MV-4-11 (cell line): ENCODE measurements at regions not wholly inside any gene's neighbourhood (a gene's known extent, or its start where the extent isn't known, plus 50 kb on each side); places are given as distances from the start of the nearest gene placed in this dataset.
A peak's percentile ranks its signal among the peaks of the same experiment; 100 is the strongest.
"Not testable (repeated sequence)": the region's sequence is repeated elsewhere in the genome, so short reads cannot be mapped to it uniquely, and the experiment has no call there.

Source experiments
- DNase-seq: peaks from one replicate; lab custom pipeline; 2025; lab: John Stamatoyannopoulos, UW

DNA sequence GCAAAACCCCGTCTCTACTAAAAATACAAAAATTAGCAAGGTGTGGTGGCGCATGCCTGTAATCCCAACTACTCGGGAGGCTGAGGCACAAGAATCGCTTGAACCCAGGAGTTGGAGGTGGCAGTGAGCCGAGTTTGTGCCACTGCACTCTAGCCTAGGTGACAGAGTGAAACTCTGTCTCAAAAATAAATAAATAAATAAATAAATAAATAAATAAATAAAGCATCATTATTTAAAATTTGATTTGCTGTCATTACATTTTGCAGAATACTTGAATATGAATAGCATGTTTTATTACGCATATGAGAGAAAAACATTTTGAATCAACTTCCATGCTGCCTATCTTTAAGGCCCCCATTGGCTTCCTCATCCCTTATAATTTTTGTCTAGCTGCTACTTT lies 53.4 kb upstream of the MED14 start:
- DNase-seq: not testable (repeated sequence)

DNA sequence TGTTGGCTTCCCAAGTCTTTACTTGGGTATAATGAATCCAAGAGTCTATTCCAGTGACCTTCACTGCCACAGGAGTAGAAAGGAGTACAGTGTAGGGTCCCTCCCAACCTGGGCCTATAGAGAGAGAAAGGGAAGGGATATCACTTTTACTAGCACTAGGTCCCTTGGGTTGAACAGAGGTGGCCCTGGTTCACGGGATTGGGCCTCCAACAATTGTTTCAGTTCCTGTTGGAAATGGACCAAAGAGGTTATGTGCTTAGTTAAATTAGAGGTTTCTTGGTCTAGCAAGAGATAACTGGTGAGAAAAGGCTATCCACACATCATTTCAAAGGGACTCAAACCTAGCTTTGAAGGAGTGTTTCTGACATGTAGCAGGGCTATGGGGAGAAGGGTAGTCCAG lies 57.1 kb upstream of the MED14 start:
- peak; percentile 22 for DNase-seq

DNA sequence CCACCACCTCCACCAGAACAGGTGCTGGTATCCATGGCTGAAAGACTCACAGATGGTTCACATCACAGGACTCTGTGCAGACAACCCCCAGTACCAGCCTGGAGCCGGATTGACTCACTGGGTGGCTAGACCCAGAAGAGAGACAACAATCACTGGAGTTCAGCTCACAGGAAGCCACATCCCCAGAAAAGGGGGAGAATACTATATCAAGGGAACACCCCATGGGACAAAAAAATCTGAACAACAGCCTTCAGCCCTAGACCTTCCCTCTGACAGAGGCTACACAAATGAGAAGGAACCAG lies 59.4 kb upstream of the MED14 start:
- not testable (repeated sequence) for DNase-seq

DNA sequence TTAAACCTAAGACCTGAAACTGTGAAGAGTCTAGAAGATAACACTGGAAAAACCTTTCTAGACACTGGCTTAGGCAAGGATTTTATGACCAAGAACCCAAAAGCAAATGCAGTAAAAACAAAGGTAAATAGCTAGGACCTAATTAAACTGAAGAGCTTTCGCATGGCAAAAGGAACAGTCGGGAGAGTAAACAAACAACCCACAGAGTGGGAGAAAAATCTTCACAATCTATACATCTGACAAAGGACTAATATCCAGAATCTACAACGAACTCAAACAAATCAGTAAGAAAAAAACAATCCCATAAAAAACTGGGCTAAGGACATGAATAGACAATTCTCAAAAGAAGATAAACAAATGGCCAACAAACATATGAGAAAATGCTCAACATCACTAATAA lies 64.4 kb upstream of the MED14 start:
- DNase-seq: not testable (repeated sequence)

- no peak for DNase-seq
These were observed 70.1 kb upstream of the MED14 start for GRCh38 chrX:40805404-40805803.

DNA sequence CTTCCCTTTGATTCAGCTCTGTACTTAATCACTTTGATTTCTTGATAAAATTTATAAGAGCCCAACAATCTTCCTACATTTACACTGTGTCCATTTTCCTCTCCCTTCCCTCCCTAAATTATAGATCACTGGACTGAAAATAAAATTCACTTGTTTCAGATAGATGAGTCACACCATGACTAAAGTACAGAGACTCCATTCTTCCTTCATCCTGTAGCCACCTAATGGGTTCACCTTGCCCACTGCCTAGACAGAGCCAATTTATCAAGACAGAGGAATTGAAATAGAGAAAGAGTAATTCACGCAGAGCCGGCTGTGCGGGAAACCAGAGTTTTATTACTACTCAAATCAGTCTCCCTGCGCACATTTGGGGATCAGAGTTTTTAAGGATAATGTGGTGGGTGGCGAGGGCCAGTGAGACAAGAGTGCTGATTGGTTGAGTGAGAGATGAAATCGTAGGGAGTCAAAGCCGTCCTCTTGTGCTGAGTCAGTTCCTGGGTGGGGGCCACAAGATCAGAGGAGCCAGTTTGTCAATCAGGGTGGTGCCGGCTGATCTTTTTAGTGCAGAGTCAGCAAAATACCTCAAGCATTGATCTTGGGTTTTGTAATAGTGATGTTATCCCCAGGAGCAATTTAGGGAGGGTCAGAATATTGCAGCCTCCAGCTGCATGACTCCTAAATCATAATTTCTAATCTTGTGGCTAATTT lies 71.3 kb upstream of the MED14 start:
- DNase-seq: no peak

GRCh38 chrX:40807384-40807783 lies 72.0 kb upstream of the MED14 start:
- no peak for DNase-seq

DNA sequence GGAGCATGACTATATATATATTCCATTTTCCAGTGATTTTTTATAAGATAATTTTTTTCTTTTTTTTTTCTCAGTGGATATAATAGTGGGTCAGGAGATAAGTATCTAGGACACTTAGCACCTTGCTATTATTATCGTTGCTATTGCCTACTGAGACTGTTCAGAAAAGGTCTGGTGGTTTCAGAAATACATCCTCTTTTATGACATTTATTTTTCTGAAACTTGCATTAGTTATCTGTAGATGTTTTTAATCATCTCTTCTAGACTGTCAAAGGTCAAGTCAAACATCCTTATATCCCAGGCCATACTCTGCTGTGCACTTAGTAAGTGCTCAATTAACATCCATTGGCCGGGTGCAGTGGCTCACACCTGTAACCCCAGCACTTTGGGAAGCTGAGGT lies 72.9 kb upstream of the MED14 start:
- no peak for DNase-seq

DNA sequence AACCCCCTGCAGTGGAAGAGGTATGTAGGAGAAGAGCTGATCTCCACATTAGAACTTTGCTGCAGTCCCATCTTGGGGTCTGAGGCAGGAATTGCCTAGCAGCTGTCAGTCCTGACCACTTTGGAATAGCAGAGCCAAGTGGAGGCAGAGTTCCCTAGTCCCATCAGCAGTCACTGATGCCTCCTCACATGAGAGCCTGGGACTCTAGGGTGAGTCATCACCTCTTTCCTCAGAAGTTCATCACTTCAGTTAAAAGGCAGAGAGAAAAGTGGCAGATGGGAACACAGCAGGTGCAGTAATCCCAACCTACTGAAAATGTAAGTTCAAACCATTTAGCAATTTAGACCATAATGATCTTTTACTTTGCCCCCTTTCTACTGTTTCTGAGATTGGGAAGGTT lies 73.9 kb upstream of the MED14 start:
- no peak for DNase-seq

- not testable (repeated sequence) for DNase-seq
These were observed 79.7 kb upstream of the MED14 start for GRCh38 chrX:40815045-40815444.

- DNase-seq: no peak
These were observed 81.6 kb upstream of the MED14 start for GRCh38 chrX:40816906-40817305.

GRCh38 chrX:40818236-40818635 lies 82.9 kb upstream of the MED14 start:
- DNase-seq: no peak

GRCh38 chrX:40821780-40822179 lies 86.4 kb upstream of the MED14 start:
- DNase-seq: no peak

DNA sequence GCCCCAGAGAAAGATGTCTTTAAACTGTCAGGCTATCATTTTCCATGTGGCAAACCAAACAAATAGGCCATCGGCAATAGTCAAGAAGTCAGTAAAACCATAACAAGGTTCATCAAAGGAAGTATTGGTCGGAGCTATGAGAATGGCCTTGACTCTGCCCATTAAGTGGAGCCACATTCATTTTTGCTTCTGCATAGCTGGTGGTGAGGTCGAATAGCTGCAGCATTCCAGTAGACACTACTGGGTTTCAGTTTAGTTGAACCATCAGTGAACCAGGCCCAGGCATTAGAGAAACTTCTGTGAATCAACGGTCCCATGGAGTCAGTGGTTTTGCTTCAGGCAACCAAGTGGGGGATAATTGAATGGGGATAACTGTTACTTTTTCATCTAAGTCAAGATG lies 92.0 kb upstream of the MED14 start:
- DNase-seq: no peak

DNA sequence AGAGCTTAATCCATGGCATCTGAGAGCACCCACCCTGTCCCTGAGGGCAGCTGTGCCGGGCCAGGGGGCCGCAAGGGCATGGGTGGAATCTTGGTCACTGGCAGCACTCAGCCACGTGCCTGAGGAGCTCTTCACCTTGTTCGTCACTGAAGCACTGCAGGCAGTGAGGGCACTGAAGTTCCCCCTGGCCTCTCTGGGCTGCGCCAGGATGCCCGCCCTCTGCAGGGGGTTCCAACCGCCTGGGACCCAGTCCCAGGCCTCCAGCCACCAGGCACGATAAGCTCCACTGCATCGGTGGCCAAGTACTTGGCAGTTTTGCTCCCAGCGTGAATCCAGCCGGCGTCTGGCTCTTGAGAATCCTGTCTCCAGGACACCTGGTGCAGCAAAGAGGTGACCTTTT lies 96.4 kb upstream of the MED14 start:
- no peak for DNase-seq

- DNase-seq: no peak
These were observed 97.4 kb upstream of the MED14 start for GRCh38 chrX:40832723-40833122.

GRCh38 chrX:40834225-40834624 lies 98.9 kb upstream of the MED14 start:
- DNase-seq: no peak

GRCh38 chrX:40835526-40835925 lies 100.2 kb upstream of the MED14 start:
- DNase-seq: no peak

DNA sequence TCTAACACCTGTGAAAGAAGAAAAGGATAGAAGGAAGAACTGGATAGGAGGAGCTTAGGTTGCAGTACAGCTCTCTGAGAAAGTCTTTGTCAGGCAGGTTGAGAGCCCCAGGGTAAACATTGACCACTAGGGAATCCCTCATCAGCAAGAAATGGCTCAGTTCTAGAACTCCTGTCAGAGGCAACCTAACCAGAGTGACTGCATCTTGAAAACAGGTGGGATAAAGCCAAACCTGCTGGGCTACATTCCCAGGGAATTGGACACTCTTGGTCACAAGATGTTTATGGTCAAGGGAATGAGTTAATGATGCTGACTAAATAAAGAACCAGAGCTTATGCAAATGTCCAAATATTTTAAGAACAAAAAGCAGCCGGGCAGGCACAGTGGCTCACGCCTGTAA lies 108.3 kb upstream of the MED14 start:
- DNase-seq: no peak

- no peak for DNase-seq
These were observed 109.1 kb upstream of the MED14 start for GRCh38 chrX:40844471-40844870.

DNA sequence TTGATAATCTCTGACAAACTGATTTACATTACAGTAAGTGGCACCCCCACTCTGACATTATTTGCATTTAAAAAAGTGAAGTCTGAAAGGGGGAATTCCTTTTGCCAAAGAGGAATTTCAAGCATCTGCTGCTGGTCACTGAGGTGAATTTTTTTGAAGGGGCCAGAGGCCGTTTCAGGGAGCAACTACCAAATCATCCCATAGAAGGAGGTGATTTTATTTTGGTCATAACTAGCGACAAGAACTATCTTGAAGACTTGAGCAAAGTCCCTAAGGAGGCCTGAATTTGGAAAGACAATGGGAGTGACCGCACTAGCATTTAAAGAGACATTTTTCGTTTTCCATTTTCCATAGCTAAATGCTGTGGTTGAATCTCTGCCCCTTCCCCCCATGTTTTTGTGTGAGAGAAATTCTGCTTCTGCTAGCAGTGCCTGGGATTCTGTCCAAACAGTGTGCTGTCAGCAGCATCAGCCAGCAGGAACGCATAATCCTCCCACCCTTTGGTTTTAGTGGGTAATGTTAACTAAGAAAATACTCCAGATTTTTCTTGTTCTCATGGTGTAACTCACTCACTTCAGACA lies 110.1 kb upstream of the MED14 start:
- DNase-seq: no peak

DNA sequence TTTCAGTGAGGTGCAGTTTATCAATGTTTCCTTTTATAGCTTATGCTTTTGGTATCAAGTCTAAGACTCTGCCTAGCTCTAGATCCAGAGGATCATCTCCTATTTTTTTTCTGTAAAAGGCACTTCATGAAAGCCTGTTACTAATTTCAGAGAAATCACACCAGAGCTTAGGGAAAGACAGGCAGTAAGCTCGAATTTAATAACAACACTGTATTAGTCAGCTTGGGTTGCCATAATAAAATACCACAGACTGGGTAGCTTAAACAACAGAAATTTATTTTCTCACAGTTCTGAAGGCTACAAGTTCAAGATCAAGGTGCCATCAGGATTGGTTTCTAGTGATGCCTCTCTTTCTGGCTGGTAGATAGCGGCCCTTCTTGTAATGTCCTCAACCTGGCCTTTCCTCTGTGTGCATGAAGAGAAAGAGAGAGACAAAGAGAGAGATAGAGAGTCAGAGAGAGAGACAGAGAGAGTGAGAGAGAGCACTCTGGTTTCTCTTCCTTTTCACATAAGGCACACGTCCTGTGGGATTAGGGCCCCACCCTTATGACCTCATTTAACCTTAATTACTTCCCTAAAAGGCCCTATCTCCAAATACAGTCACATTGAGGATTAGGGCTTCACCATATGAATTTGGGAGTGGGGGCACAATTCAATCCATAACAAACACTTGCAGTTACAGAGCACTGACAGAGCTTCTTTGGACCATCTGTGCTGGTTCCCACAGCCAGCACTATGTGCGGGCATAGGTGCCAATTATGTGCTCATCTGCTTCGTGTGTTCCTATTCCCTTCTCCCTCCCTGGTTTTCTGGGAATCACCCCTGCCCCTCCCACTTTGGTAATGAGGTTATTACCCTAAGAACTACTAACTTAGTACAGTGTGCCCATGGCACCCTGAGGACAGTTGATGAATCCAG lies 114.8 kb upstream of the MED14 start:
- peak; percentile 70 for DNase-seq

GRCh38 chrX:40852586-40852985 lies 117.2 kb upstream of the MED14 start:
- no peak for DNase-seq
